A549 (cell line): ENCODE measurements at regions not wholly inside any gene's neighbourhood (a gene's known extent, or its start where the extent isn't known, plus 50 kb on each side); places are given as distances from the start of the nearest gene placed in this dataset.

ENCODE experiments used
- ATAC-seq, 2 experiments: fragments of 200-7000 bp in 1 of 2; fragments of >200 bp in 1 of 2; cut with Nextera tagmentation in 1 of 2; cut with Tn5 transposase in 1 of 2; 3 replicates each; pipeline versions ENCODE4 v1.8.0 to v1.9.1; 2018 to 2020; ENCODE audit warnings: mild to moderate bottlenecking in 1 of 2, moderate library complexity in 1 of 2
- CTCF ChIA-PET: fragments of 300-600 bp; sonication (Branson Sonifier 250); formaldehyde crosslinking; extraction: SDS; loops from one replicate; lab custom pipeline; 2021; ENCODE audit warnings: antibody characterized with exemption, inconsistent platforms; lab: Yijun Ruan, JAX
- POLR2A ChIA-PET: fragments of 350-600 bp; formaldehyde crosslinking; extraction: SDS; loops from one replicate; lab custom pipeline; 2021; ENCODE audit warnings: antibody characterized with exemption, inconsistent platforms; lab: Yijun Ruan, JAX
- DNase-seq, 2 experiments: peaks; one replicate each; pipeline versions ENCODE4 v3.0.0 to v3.0.0-alpha.2; 2011 to 2016; ENCODE audit warnings: low read depth in 1 of 2, low spot score in 1 of 2
- FAIRE-seq: peaks from 2 replicates; lab custom pipeline; 2011; peaks lifted over from hg19 to GRCh38; lab: Jason Lieb, UNC
- H3K27ac ChIP-seq, 2 experiments: fragments of >200 bp; sonication (Bioruptor Twin); formaldehyde crosslinking; 3 replicates each; pipeline ENCODE4 v1.5.1; 2016 to 2017
- H3K4me1 ChIP-seq: fragments of >200 bp; sonication (Bioruptor Twin); formaldehyde crosslinking; 3 replicates; pipeline ENCODE4 v1.6.1; 2016
- H3K4me2 ChIP-seq: fragments of >200 bp; sonication (Bioruptor Twin); formaldehyde crosslinking; 3 replicates; pipeline ENCODE4 v1.6.1; 2016
- H3K4me3 ChIP-seq: fragments of >200 bp; sonication (Bioruptor Twin); formaldehyde crosslinking; 3 replicates; pipeline ENCODE4 v1.5.1; 2016
- H3K9me3 ChIP-seq: fragments of >200 bp; sonication (Bioruptor Twin); formaldehyde crosslinking; 3 replicates; pipeline ENCODE4 v1.6.1; 2016
- EHMT2 ChIP-seq: fragments of 200-600 bp; sonication (generic); IDR thresholded peaks from 2 replicates; pipeline ENCODE4 v1.6.1; 2016; ENCODE audit warnings: antibody characterized with exemption, low read depth, mild to moderate bottlenecking, moderate library complexity
- ESRRA ChIP-seq: fragments of 150-350 bp; IDR thresholded peaks from 2 replicates; pipeline ENCODE4 v1.6.1; 2014; ENCODE audit warnings: mild to moderate bottlenecking, low read length, borderline replicate concordance
- FOSB ChIP-seq: fragments of 250-450 bp; sonication (Bioruptor Pico); IDR thresholded peaks from 2 replicates; pipeline ENCODE4 v1.5.0; 2020; ENCODE audit warnings: mild to moderate bottlenecking, moderate library complexity
- FOXS1 ChIP-seq: fragments of 250-450 bp; sonication (Bioruptor Pico); IDR thresholded peaks from 2 replicates; pipeline ENCODE4 v1.5.0; 2020; ENCODE audit warnings: mild to moderate bottlenecking, moderate library complexity
- HOXB5 ChIP-seq: fragments of 250-450 bp; sonication (Bioruptor Pico); IDR thresholded peaks from 2 replicates; pipeline ENCODE4 v1.5.0; 2020; ENCODE audit warnings: mild to moderate bottlenecking, moderate library complexity
- KDM5A ChIP-seq: fragments of 200-600 bp; sonication (generic); IDR thresholded peaks from 2 replicates; pipeline ENCODE4 v1.6.1; 2016; ENCODE audit warnings: antibody characterized with exemption, mild to moderate bottlenecking
- MAFK ChIP-seq: fragments of 450-650 bp; IDR thresholded peaks from 2 replicates; pipeline ENCODE4 v1.6.1; 2014; ENCODE audit not compliant: partially characterized antibody
- NPAS2 ChIP-seq: fragments of 250-450 bp; sonication (Bioruptor Pico); IDR thresholded peaks from 2 replicates; pipeline ENCODE4 v1.8.0; 2022; ENCODE audit warnings: mild to moderate bottlenecking, moderate library complexity, borderline replicate concordance
- RARB ChIP-seq: fragments of 250-450 bp; sonication (Bioruptor Pico); IDR thresholded peaks from 2 replicates; pipeline ENCODE4 v1.8.0; 2021; ENCODE audit warnings: mild to moderate bottlenecking, moderate library complexity
- RNF2 ChIP-seq: fragments of 200-600 bp; sonication (generic); IDR thresholded peaks from 2 replicates; pipeline ENCODE4 v1.6.1; 2016; ENCODE audit warnings: low read depth, mild to moderate bottlenecking, antibody characterized with exemption, moderate library complexity, borderline replicate concordance
- TFCP2L1 ChIP-seq: fragments of 250-450 bp; sonication (Bioruptor Pico); IDR thresholded peaks from 2 replicates; pipeline ENCODE4 v1.5.0; 2021; ENCODE audit warnings: mild to moderate bottlenecking
- ZSCAN20 ChIP-seq: fragments of 250-450 bp; sonication (Bioruptor Pico); IDR thresholded peaks from 2 replicates; pipeline ENCODE4 v1.8.0; 2022; ENCODE audit warnings: mild to moderate bottlenecking, moderate library complexity
- WGBS: methylation state at CpG from one replicate; pipeline ENCODE4 v1.1.6; 2017; ENCODE audit errors: missing lambda C conversion rate; 5-methylcytosine and 5-hydroxymethylcytosine counted together
- TF ChIP-seq, protein P1 (sequence below): fragments of >200 bp; sonication (Bioruptor Twin); formaldehyde crosslinking; IDR thresholded peaks from 3 replicates; pipeline ENCODE4 v1.6.1; 2016
- TF ChIP-seq, protein P2 (sequence below): IDR thresholded peaks from 2 replicates; pipeline ENCODE4 v1.6.1; 2012
- TF ChIP-seq, protein P3 (sequence below): fragments of 200-600 bp; sonication (generic); IDR thresholded peaks from 2 replicates; pipeline ENCODE4 v1.6.1; 2016; ENCODE audit warnings: antibody characterized with exemption, mild to moderate bottlenecking, moderate library complexity

DNA sequence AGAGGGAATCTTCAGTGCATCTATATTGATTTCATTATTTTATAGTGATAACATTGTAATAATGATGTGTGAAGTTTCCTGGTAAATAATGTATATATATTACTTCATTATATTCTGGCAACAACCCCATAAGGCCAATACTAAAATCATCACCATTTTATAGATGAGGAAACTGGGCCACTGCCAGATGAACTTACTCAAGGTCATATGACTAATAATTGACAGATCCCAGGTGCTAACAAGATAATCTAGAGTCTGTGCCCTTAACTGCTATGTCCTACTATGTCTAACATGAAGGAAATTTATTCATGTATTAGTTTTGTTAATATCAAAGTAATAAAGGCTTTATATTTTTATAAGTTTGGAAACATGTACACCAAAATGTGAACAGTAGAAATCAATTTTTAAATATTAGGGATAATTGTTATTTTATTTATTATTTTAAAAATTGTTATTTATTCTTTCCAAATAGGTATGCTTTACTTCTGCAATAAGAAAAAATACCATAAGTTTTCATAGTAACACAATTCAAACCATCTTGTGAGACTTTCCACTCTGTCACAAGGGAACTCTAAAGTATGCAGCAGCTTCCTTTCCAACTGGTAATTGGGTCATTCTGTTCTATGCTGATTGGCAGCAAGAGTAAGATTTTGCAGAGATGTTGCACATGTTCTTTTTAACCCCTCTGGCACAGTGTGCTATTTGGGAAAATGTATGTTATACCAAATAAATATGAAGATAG is 90.8 kb upstream of the CMC1 start (continued):
- TF ChIP-seq, protein P1, sequence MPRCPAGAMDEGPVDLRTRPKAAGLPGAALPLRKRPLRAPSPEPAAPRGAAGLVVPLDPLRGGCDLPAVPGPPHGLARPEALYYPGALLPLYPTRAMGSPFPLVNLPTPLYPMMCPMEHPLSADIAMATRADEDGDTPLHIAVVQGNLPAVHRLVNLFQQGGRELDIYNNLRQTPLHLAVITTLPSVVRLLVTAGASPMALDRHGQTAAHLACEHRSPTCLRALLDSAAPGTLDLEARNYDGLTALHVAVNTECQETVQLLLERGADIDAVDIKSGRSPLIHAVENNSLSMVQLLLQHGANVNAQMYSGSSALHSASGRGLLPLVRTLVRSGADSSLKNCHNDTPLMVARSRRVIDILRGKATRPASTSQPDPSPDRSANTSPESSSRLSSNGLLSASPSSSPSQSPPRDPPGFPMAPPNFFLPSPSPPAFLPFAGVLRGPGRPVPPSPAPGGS: no peak
- TF ChIP-seq, protein P2, sequence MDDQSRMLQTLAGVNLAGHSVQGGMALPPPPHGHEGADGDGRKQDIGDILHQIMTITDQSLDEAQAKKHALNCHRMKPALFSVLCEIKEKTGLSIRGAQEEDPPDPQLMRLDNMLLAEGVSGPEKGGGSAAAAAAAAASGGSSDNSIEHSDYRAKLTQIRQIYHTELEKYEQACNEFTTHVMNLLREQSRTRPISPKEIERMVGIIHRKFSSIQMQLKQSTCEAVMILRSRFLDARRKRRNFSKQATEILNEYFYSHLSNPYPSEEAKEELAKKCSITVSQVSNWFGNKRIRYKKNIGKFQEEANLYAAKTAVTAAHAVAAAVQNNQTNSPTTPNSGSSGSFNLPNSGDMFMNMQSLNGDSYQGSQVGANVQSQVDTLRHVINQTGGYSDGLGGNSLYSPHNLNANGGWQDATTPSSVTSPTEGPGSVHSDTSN: no peak
- no peak for TF ChIP-seq NPAS2 (CRISPR knock-in tag)
- TF ChIP-seq HOXB5: no peak
- TF ChIP-seq, all 56 proteins: peak for 0

DNA sequence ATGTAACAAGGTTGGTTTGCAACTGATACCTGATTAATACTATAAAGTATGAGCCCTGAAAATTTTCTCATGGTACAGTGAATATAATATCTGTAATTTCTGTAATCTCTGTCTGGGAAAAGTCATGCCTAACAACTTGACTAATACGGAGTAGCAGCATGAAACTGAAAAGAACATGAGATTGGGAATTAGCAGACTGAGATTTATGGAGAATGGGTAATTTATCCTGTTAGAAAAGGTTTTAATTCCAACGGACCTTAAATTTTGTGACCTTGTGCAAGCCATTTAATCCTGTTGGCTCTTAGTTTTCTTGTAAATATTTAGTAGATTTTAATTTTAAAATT is 90.2 kb upstream of the CMC1 start:
- ChIA-PET CTCF (no interaction called here), POLR2A (no interaction called here)
- ATAC-seq: no peak
- TF ChIP-seq, protein P3, sequence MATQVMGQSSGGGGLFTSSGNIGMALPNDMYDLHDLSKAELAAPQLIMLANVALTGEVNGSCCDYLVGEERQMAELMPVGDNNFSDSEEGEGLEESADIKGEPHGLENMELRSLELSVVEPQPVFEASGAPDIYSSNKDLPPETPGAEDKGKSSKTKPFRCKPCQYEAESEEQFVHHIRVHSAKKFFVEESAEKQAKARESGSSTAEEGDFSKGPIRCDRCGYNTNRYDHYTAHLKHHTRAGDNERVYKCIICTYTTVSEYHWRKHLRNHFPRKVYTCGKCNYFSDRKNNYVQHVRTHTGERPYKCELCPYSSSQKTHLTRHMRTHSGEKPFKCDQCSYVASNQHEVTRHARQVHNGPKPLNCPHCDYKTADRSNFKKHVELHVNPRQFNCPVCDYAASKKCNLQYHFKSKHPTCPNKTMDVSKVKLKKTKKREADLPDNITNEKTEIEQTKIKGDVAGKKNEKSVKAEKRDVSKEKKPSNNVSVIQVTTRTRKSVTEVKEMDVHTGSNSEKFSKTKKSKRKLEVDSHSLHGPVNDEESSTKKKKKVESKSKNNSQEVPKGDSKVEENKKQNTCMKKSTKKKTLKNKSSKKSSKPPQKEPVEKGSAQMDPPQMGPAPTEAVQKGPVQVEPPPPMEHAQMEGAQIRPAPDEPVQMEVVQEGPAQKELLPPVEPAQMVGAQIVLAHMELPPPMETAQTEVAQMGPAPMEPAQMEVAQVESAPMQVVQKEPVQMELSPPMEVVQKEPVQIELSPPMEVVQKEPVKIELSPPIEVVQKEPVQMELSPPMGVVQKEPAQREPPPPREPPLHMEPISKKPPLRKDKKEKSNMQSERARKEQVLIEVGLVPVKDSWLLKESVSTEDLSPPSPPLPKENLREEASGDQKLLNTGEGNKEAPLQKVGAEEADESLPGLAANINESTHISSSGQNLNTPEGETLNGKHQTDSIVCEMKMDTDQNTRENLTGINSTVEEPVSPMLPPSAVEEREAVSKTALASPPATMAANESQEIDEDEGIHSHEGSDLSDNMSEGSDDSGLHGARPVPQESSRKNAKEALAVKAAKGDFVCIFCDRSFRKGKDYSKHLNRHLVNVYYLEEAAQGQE: no peak
- TF ChIP-seq MAFK: no peak
- H3K9me3 ChIP-seq: 0 out of 3 replicates have a peak, but pooled peaks cover 3% of the 10 kb centered on the region
- H3K4me1 ChIP-seq: no peaks in the 10 kb centered on the region
- no peak for FAIRE-seq
- no peak overlapping the region for H3K27ac ChIP-seq
- DNase-seq: no peak
- H3K4me3 ChIP-seq: no peak overlapping the region
- whole genome bisulfite sequencing: 21% methylated on average over 2 of the region's 2 CpGs
- H3K4me2 ChIP-seq: no peak overlapping the region

DNA sequence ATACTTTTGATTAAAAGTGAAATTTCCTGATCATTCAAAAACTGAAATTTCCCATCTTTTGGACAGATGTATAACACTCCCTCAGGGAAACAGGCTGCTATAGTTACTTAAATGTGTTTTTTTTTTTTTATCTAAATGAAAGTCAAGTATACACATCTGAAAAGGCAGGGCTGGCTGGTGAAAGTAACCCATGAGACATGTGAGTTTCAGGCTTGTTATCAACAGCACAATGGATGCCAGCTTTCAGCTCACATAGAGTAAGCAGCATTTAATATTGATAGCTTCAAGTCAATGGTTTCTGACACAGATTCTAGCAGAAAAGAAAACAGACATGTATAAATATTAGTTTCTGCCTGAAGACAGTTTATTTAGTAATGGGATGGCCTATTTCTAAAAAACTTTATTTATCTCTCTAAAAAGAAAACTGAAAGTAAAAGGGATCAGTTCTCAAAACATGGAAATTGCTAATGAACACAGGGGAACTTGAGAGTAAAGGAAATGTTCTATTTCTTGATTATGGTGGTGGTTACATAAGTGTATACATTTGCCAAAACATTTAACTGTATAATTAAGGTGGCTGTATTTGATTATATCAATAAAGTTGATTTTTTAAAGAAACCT is 89.7 kb upstream of the CMC1 start:
- Histone ChIP-seq H3K27ac (no peak overlapping the region), H3K4me1 (no peaks in the 10 kb centered on the region)
- no peak for ATAC-seq
- TF ChIP-seq EHMT2 (no peak), ZSCAN20 (no peak), KDM5A (no peak), ESRRA (no peak), TFCP2L1 (CRISPR knock-in tag) (no peak), RNF2 (no peak), FOXS1 (no peak), RARB (CRISPR knock-in tag) (no peak), FOSB (CRISPR knock-in tag) (no peak)
- TF ChIP-seq, all 56 proteins: peak for 0
- 0 out of 3 replicates have a peak, but pooled peaks cover 3% of the 10 kb centered on the region for H3K9me3 ChIP-seq
- CTCF ChIA-PET: interaction anchor here (1.1 kb wide), 1 partner anchor 11 kb away, joined by 3 read pairs; no protein-coding TSS in a partner anchor
- no peak overlapping the region for H3K4me3 ChIP-seq
- POLR2A ChIA-PET: no interaction called here
- H3K4me2 ChIP-seq: no peak overlapping the region
- FAIRE-seq (no peak), DNase-seq (no peak)
